NCI-H524 treated with DMSO at 0.1 percent for 48 hours (cell line): ENCODE measurements at regions not wholly inside any gene's neighbourhood (a gene's known extent, or its start where the extent isn't known, plus 50 kb on each side); places are given as distances from the start of the nearest gene placed in this dataset.
"Not testable (repeated sequence)": the region's sequence is repeated elsewhere in the genome, so short reads cannot be mapped to it uniquely, and the experiment has no call there.

ENCODE experiments used
- DNase-seq: peaks from one replicate; lab custom pipeline; 2025; lab: John Stamatoyannopoulos, UW

DNA sequence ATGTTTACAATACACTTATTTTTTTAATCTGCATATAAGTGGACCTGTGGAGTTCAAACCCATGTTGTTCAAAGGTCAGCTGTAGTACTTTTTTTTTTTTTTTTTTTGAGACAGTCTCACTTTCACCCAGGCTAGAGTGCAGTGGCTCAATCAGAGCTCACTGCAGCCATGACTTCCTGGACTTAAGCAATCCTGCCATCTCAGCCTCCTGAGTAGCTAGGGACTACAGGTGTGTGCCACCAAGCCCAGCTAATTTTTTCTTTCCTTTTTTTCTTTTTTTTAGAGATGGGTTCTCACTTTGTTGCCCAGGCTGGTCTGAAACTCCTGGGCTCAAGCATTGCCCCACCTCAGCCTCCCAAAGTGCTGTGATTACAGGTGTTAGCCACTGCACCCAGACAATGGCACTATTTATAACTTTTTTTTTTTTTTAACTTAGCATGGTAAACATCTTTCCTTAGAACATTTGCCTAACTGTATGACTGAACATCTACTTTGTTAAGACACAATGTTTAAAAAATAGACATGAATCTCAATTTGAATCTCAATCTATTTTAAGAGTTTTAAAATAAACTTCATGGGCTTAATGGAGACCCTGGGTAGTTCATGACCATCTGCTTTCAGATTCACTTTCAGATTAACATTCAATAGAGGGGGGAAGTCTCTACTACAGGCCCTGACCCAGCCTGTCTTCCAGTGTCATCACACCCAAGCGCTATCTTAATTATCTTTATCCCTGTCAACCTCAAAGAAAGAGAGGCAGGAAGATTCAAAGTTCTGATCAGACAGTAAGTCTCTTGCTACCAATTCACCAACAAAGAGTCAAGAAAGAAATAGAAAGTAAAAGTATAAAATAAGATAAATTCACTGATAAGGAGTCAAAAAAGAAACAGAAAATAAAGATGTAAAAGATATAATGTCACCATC is 97.7 kb upstream of the DOCK9 start:
- no peak for DNase-seq

- no peak for DNase-seq
These were observed 100.3 kb upstream of the DOCK9 start for GRCh38 chr13:99078017-99078771.

DNA sequence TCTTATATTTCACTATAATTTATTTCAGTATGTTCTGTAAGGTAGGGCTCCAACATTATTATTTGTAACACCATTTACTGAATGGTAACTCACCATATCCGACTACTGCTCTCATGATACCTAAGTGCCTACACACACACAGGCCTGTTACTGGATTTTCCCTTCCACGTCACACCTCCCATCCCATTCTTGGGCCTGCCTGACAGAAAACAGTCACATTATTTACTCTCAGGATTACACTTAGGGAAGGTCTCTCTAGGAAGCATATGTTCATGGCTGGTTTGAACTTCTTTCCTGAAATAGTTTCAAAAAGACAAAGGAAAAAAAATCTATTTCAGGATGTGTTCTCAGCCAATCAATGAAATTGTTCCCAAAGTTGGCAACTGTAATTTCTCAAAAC is 102.3 kb upstream of the DOCK9 start:
- no peak for DNase-seq

- DNase-seq: no peak
These were observed 106.1 kb upstream of the DOCK9 start for GRCh38 chr13:99083981-99084380.

GRCh38 chr13:99085139-99085807 is 107.4 kb upstream of the DOCK9 start:
- no peak for DNase-seq

- no peak for DNase-seq
These were observed 108.0 kb upstream of the DOCK9 start for GRCh38 chr13:99085808-99086266.

DNA sequence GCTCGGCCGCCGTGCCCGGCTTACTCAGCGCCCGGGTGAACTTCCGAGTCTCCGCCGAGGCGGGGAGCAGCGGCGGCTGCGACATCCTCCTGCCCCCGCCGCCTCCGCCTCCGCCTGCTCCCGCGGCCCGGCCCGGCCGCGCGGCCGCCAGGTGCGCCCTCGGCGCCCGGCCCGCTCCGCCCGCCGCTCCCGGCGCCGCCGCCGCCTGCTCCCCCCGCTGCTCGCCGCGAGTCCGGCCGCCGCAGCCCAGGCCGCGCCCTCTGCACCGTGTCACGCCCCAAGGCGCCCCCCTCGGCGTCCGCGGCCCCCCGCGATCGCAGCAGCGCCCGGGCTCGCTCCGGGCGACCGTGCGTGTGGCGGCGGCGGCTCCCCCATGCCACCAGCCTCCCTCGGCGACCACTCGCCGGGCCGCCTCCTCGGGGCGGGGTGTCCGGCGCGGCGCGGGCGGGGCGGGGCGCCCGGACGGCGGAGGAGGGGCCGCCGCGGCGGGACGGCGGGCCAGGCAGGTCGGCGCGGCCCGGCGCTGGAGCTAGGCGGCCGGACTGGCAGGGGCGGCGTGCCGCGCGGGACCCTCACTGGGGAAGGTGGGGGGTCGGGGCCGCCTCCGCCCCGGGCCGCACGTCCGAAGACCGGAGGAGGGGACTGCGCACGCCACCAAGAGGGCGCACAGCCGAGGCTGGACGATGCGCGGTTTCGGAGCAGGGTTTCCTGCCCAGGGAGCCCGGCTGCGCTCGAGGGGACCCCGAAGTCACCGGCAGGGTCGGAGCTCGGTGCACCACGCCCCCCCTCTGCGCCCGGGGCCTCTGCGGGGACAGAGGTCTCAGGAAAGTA is 108.6 kb upstream of the DOCK9 start:
- DNase-seq: no peak

- DNase-seq: no peak
These were observed 109.5 kb upstream of the DOCK9 start for GRCh38 chr13:99087098-99087953.

GRCh38 chr13:99087954-99088491 is 110.2 kb upstream of the DOCK9 start:
- no peak for DNase-seq

DNA sequence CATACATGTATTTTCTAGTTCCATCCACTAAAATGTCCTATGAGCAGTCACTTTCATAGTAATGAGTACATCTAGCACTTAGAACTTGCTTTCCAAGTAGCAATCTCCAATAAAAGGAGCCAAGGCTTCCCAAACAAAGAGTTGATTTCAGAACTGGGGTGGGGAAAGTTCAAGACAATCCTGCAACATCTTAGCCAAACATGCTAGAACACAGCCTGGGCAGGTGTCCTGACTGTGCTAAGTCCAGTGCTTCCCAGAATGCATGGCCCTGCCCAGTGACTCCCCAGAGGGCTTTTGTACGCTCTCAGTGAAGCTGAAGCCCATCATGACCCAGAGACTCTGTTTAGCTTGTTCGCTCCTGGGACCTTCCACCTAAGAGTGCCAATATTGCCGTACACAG is 106.7 kb upstream of the UBAC2 start:
- DNase-seq: no peak

GRCh38 chr13:99101831-99102230 is 98.8 kb upstream of the UBAC2 start:
- DNase-seq: not testable (repeated sequence)

DNA sequence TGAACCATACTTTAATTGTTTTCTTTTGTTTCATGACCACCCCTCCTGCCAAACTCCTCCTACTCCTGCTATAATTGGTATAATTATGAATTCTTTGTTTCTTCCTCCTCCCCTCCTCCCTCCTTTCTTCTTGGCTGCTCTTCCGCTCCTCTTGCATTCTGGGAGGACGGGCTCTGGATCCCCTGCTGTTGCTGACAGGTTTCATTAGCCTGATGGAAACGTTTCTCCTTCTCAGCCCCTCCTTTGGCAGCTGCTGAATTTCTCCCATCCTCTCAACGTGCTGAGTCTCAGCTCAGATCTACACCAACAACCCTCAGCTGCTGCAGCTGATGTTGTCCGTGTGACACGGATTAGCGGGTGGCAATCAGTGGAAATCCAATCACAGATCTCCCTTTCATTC is 97.1 kb upstream of the UBAC2 start:
- DNase-seq: peak; percentile 66

GRCh38 chr13:99104396-99104795 is 96.3 kb upstream of the UBAC2 start:
- DNase-seq: no peak

GRCh38 chr13:99105160-99105559 is 95.5 kb upstream of the UBAC2 start:
- DNase-seq: no peak

- DNase-seq: no peak
These were observed 87.3 kb upstream of the UBAC2 start for GRCh38 chr13:99113351-99113750.

DNA sequence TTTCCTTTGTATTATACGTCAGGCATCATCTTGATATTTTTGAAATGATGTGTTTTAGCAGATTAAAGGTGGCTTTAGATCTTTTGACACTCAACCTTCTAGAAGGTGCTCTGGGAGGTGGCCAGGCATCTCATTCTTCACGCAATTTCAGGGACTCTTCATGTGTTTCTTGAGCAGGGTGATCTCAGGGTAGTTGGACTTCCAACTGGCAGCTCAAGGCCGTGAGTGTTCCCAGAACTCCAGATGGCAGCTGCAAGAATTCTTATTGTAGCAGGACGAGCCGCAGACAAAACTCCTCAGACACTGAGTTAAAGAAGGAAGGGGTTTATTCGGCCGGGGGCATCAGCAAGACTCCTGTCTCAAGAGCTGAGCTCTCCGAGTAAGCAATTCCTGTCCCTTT is 82.5 kb upstream of the UBAC2 start:
- no peak for DNase-seq

DNA sequence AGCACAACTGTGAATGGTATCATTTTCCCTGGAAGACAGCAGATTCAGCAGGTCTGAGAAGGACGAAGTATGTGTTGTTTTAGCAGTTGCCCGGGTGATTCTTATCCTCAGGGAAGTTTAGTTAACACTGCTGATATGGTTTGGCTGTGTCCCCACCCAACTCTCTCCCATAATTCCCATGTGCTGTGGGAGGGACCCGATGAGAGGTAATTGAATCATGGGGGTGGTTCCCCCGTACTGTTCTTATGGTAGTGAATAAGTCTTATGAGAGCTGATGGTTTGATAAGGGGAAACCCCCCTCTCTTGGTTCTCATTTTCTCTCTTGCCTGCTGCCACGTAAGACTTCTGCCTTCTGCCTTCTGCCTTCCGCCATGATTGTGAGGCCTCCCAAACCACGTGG is 81.0 kb upstream of the UBAC2 start:
- DNase-seq: no peak

- DNase-seq: no peak
These were observed 79.9 kb upstream of the UBAC2 start for GRCh38 chr13:99120751-99121150.

- no peak for DNase-seq
These were observed 78.5 kb upstream of the UBAC2 start for GRCh38 chr13:99122171-99122570.
